Peyer's patch (tissue), 4 donors: ENCODE measurements at regions not wholly inside any gene's neighbourhood (a gene's known extent, or its start where the extent isn't known, plus 50 kb on each side); places are given as distances from the start of the nearest gene placed in this dataset.

Source experiments
- DNase-seq, 3 donors: peaks; one replicate each; pipeline ENCODE4 v3.0.0-alpha.2; 2017 to 2019
- H3K27ac ChIP-seq, 4 donors: fragments of 200-600 bp; sonication (generic); one replicate each; pipeline ENCODE4 v1.5.1; 2016 to 2019
- H3K27me3 ChIP-seq, 2 donors: fragments of 200-600 bp; sonication (generic); one replicate each; pipeline ENCODE4 v1.5.1; 2019
- H3K36me3 ChIP-seq, 3 donors: fragments of 200-600 bp; sonication (generic); one replicate each; pipeline ENCODE4 v1.5.1; 2016 to 2019
- H3K4me1 ChIP-seq, 4 donors: fragments of 200-600 bp; sonication (generic); one replicate each; pipeline ENCODE4 v1.5.1; 2016 to 2019
- H3K4me3 ChIP-seq, 4 donors: fragments of 200-600 bp; sonication (generic); 1 replicate in 3 of 4; 2 replicates in 1 of 4; pipeline ENCODE4 v1.5.1; 2016 to 2019; ENCODE audit warnings: mild to moderate bottlenecking in 1 of 4
- H3K9me3 ChIP-seq, 4 donors: fragments of 200-600 bp; sonication (generic); one replicate each; pipeline ENCODE4 v1.5.1; 2016 to 2019; ENCODE audit warnings: mild to moderate bottlenecking in 1 of 4
- CTCF ChIP-seq, 6 experiments: fragments of 450-650 bp in 4 of 6; fragments of 200-600 bp in 2 of 6; sonication (generic) in 1 of 6; IDR thresholded peaks; one replicate each; pipeline ENCODE4 v1.5.1; 2017 to 2019; ENCODE audit warnings: antibody characterized with exemption in 6 of 6, mild to moderate bottlenecking in 3 of 6, moderate library complexity in 1 of 6
- POLR2A ChIP-seq, 2 donors: fragments of 450-650 bp; IDR thresholded peaks; one replicate each; pipeline ENCODE4 v1.5.1; 2017; ENCODE audit warnings: antibody characterized with exemption in 2 of 2, mild to moderate bottlenecking in 2 of 2, moderate library complexity in 2 of 2

- peak overlapping the region; percentile 17 to 42 (median 37) for H3K4me3 ChIP-seq
- TF ChIP-seq POLR2A (IDR thresholded peaks at IDR 0.05) (no peak), CTCF (IDR thresholded peaks at IDR 0.05) (peak in 1 of 6 experiments; percentile 11)
These were observed 103.7 kb upstream of the TAF1B start for GRCh38 chr2:9739531-9739964.

GRCh38 chr2:9740382-9741073, 102.7 kb upstream of the TAF1B start:
- H3K9me3 ChIP-seq = no peaks in the 10 kb centered on the region
- H3K4me3 ChIP-seq = no peak overlapping the region
- H3K36me3 ChIP-seq = no peaks in the 10 kb centered on the region
- peaks cover 0 to 24% (median 2%) of the 10 kb centered on the region in 4 donors for H3K4me1 ChIP-seq
- TF ChIP-seq CTCF (IDR thresholded peaks at IDR 0.05) (no peak), POLR2A (IDR thresholded peaks at IDR 0.05) (no peak)
- H3K27ac ChIP-seq = no peak overlapping the region
- DNase-seq = no peak
- no peaks in the 10 kb centered on the region for H3K27me3 ChIP-seq

More at GRCh38 chr2:9739531-9739964, 103.7 kb upstream of the TAF1B start:
- peaks cover 0 to 18% (median 2%) of the 10 kb centered on the region in 4 donors for H3K4me1 ChIP-seq
- H3K36me3 ChIP-seq = no peaks in the 10 kb centered on the region
- DNase-seq = peak; percentile 59 to 79 (median 77)
- no peaks in the 10 kb centered on the region for H3K27me3 ChIP-seq
- peak overlapping the region in 2 of 4 donors; percentile 49 to 62 for H3K27ac ChIP-seq
- H3K9me3 ChIP-seq = no peaks in the 10 kb centered on the region

GRCh38 chr2:9741110-9741509, 102.2 kb upstream of the TAF1B start:
- Histone ChIP-seq H3K4me1 (peaks cover 0 to 24% (median 2%) of the 10 kb centered on the region in 4 donors), H3K36me3 (no peaks in the 10 kb centered on the region), H3K27ac (no peak overlapping the region), H3K4me3 (no peak overlapping the region), H3K9me3 (no peaks in the 10 kb centered on the region), H3K27me3 (no peaks in the 10 kb centered on the region)
- no peak for DNase-seq
- TF ChIP-seq POLR2A (IDR thresholded peaks at IDR 0.05) (no peak), CTCF (IDR thresholded peaks at IDR 0.05) (no peak)

- no peak for DNase-seq
- TF ChIP-seq POLR2A (IDR thresholded peaks at IDR 0.05) (no peak), CTCF (IDR thresholded peaks at IDR 0.05) (no peak)
- H3K27ac ChIP-seq = no peak overlapping the region
These were observed 100.7 kb upstream of the TAF1B start for GRCh38 chr2:9742601-9743000.

GRCh38 chr2:9744256-9745004, 98.8 kb upstream of the TAF1B start:
- Histone ChIP-seq H3K4me1 (peaks cover 0 to 10% (median 2%) of the 10 kb centered on the region in 4 donors), H3K9me3 (no peaks in the 10 kb centered on the region), H3K27me3 (no peaks in the 10 kb centered on the region), H3K36me3 (no peaks in the 10 kb centered on the region), H3K4me3 (no peak overlapping the region), H3K27ac (no peak overlapping the region)
- TF ChIP-seq POLR2A (IDR thresholded peaks at IDR 0.05) (no peak), CTCF (IDR thresholded peaks at IDR 0.05) (no peak)
- peak in 2 of 3 donors; percentile 75 to 80 for DNase-seq

More at GRCh38 chr2:9742601-9743000, 100.7 kb upstream of the TAF1B start:
- no peak overlapping the region for H3K4me3 ChIP-seq
- no peaks in the 10 kb centered on the region for H3K27me3 ChIP-seq
- H3K36me3 ChIP-seq = no peaks in the 10 kb centered on the region
- peaks cover 0 to 24% (median 2%) of the 10 kb centered on the region in 4 donors for H3K4me1 ChIP-seq
- H3K9me3 ChIP-seq = no peaks in the 10 kb centered on the region
